Fibroblast of skin of scalp (primary cell): ENCODE measurements at regions not wholly inside any gene's neighbourhood (a gene's known extent, or its start where the extent isn't known, plus 50 kb on each side); places are given as distances from the start of the nearest gene placed in this dataset.

ENCODE experiments used
- DNase-seq: peaks from one replicate; pipeline ENCODE4 v3.0.0-alpha.2; 2013

GRCh38 chr4:127574643-127575042 lies 58.1 kb upstream of the INTU start:
- DNase-seq: no peak

DNA sequence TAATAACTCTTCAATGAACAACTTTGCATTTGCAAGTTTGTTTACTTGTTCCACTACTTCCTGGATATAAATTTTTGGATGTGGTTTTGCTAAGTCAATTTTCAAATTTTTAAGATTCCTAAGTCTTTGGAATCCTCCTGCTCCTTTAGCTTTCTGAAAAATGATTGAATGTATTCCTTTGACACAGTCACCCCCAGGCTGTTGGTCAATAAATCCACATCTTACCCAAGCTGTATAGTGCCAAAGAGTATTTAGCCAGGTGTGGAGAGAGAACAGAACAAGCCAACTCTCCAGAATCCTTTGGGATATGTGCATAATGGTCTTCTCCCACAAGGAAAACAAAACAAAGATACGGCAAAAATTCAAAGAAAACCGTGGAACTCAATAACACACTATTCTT lies 56.9 kb upstream of the INTU start:
- DNase-seq: peak; percentile 8

- DNase-seq: no peak
Observed at GRCh38 chr4:127578491-127578890, 54.3 kb upstream of the INTU start.

GRCh38 chr4:127578967-127579366 lies 53.8 kb upstream of the INTU start:
- no peak for DNase-seq

- DNase-seq: no peak
Observed at GRCh38 chr4:127579821-127580220, 52.9 kb upstream of the INTU start.

- no peak for DNase-seq
Observed at GRCh38 chr4:127580300-127580699, 52.5 kb upstream of the INTU start.

DNA sequence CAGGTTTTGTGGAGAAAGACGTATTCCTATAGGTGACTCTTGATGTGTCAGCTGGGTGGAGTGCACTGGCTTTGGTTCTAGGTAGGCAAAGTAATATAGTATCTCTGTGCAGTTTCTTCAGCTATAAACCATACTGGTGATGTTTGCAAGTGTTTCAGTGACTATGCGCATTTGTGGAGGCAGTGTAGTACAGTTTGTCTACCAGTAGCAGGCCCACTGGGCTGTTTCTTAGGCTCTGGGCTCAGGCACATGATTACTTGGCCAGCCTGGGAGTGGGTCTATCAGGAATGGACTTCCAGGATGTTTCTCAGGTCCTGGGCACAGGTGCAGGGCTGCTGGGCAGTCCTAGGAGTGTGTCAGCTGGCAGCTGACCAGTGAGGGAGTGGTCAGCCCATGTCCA lies 51.9 kb upstream of the INTU start:
- DNase-seq: no peak
